Right lobe of liver (tissue), 4 donors: ENCODE measurements at regions not wholly inside any gene's neighbourhood (a gene's known extent, or its start where the extent isn't known, plus 50 kb on each side); places are given as distances from the start of the nearest gene placed in this dataset.

ENCODE experiments used
- POLR2A ChIP-seq: fragments of 450-650 bp; IDR thresholded peaks from one replicate; pipeline ENCODE4 v1.6.1; 2017; ENCODE audit warnings: antibody characterized with exemption, mild to moderate bottlenecking
- TF ChIP-seq, protein P1 (sequence below), 4 donors: fragments of 200-600 bp in 3 of 4; fragments of 450-650 bp in 1 of 4; IDR thresholded peaks; one replicate each; pipeline versions ENCODE4 v1.5.1 to v1.8.0; 2016 to 2022; ENCODE audit warnings: antibody characterized with exemption in 4 of 4, mild to moderate bottlenecking in 2 of 4
- donor health status: DM: no; HTN: no; CAD: no.
- donor health status: DM: no; HTN: no; CAD: no.
- donor health status: DM: no; HTN: yes; CAD: no.

DNA sequence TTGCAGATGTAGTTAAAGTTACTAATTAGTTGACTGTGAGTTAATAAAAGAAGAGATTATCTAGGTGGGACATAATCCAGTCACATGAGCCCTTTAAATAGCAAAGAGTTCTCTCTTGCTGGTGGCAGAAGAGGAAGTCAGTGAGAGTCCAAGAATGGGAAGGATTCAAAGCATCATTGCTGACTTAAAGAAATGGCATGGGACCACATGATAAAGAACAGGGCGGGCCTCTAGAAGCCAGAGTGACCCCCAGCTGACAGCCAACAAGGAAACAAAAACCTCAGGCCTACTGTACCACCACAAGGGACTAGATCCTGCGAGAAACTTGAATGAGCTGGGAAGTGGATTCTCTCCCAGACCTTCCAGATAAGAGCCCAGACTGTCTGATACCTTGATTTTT lies 447.2 kb upstream of the CCDC54 start:
- TF ChIP-seq, protein P1, sequence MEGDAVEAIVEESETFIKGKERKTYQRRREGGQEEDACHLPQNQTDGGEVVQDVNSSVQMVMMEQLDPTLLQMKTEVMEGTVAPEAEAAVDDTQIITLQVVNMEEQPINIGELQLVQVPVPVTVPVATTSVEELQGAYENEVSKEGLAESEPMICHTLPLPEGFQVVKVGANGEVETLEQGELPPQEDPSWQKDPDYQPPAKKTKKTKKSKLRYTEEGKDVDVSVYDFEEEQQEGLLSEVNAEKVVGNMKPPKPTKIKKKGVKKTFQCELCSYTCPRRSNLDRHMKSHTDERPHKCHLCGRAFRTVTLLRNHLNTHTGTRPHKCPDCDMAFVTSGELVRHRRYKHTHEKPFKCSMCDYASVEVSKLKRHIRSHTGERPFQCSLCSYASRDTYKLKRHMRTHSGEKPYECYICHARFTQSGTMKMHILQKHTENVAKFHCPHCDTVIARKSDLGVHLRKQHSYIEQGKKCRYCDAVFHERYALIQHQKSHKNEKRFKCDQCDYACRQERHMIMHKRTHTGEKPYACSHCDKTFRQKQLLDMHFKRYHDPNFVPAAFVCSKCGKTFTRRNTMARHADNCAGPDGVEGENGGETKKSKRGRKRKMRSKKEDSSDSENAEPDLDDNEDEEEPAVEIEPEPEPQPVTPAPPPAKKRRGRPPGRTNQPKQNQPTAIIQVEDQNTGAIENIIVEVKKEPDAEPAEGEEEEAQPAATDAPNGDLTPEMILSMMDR (IDR thresholded peaks at IDR 0.05) = no peak
- no peak for TF ChIP-seq POLR2A
